ENCODE measurements at regions not wholly inside any gene's neighbourhood (a gene's known extent, or its start where the extent isn't known, plus 50 kb on each side); places are given as distances from the start of the nearest gene placed in this dataset.
"Not testable (repeated sequence)": the region's sequence is repeated elsewhere in the genome, so short reads cannot be mapped to it uniquely, and the experiment has no call there.

DNA sequence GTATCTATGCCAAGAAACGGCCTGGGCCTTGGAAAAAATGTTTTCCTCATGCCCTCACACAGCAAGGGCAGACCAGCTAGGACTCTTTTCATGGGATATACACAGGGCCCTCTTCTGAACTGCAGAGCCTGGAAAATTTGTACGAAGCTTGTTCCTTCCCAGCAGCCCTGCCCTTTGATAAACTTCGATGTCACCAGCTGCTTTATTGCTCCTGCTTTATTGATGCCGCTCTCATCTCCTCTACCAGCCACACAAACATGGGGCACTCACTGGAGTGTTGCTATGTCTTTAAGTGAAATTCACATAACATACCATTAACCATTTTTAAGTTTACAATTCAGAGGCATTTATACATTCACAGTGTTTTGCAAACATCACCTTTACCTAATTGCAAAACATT, 197.9 kb downstream of the KTN1 start:
- no peak for DNase-seq (ENCODE audit: low read depth, low spot score)
- Histone ChIP-seq H3K9ac (ENCODE audit: insufficient read length, low read depth) (no peak overlapping the region), H3K4me1 (ENCODE audit: insufficient read depth, insufficient read length) (no peaks in the 10 kb centered on the region), H3K27me3 (ENCODE audit: insufficient read depth, insufficient read length) (no peaks in the 10 kb centered on the region), H3K9me3 (ENCODE audit: insufficient read depth, low read length) (no peaks in the 10 kb centered on the region), H3K36me3 (ENCODE audit: insufficient read depth, insufficient read length, low read length) (no peaks in the 10 kb centered on the region), H3K4me3 (ENCODE audit: insufficient read length, low read depth) (no peak overlapping the region)
- TF ChIP-seq SUZ12 (IDR thresholded peaks at IDR 0.05; ENCODE audit: extremely low read depth, insufficient read depth, insufficient read length), result no peak
- TF ChIP-seq ZNF274 (IDR thresholded peaks at IDR 0.05; ENCODE audit: low read depth, low read length), result no peak
- TF ChIP-seq YY1 (IDR thresholded peaks at IDR 0.05; ENCODE audit: insufficient read depth, insufficient read length), result no peak

- H3K9ac ChIP-seq (ENCODE audit: insufficient read length, low read depth), result no peak overlapping the region
- H3K9me3 ChIP-seq (ENCODE audit: insufficient read depth, low read length), result no peaks in the 10 kb centered on the region
- no peak overlapping the region for H3K4me3 ChIP-seq (ENCODE audit: insufficient read length, low read depth)
- no peak for TF ChIP-seq SUZ12 (IDR thresholded peaks at IDR 0.05; ENCODE audit: extremely low read depth, insufficient read depth, insufficient read length)
- TF ChIP-seq YY1 (IDR thresholded peaks at IDR 0.05; ENCODE audit: insufficient read depth, insufficient read length), result no peak
- no peak for TF ChIP-seq ZNF274 (IDR thresholded peaks at IDR 0.05; ENCODE audit: low read depth, low read length)
- no peaks in the 10 kb centered on the region for H3K36me3 ChIP-seq (ENCODE audit: insufficient read depth, insufficient read length, low read length)
- no peak for DNase-seq (ENCODE audit: low read depth, low spot score)
- H3K27me3 ChIP-seq (ENCODE audit: insufficient read depth, insufficient read length), result no peaks in the 10 kb centered on the region
- no peaks in the 10 kb centered on the region for H3K4me1 ChIP-seq (ENCODE audit: insufficient read depth, insufficient read length)
Measured at GRCh38 chr14:55780156-55780946, 200.3 kb downstream of the KTN1 start.

DNA sequence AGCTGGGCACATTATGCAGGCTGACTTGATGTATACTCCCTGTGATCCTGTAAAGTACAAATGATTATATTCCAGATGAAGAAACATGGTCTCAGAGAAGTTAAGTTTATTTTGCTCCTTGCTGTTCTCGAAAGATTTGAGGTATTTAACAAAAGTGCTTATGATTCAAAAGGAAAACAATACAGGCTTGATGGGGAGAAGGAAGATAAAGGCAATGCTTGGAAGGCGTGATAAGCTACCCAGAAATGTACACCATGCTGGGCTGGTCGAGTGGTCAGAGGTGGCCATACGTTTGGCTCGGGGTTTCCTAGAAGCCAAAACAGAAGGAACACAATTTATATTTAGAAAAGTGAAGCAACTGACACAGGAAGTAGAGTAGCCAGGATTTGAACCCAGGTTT, 201.0 kb downstream of the KTN1 start:
- H3K36me3 ChIP-seq (ENCODE audit: insufficient read depth, insufficient read length, low read length), result no peaks in the 10 kb centered on the region
- no peaks in the 10 kb centered on the region for H3K27me3 ChIP-seq (ENCODE audit: insufficient read depth, insufficient read length)
- no peak overlapping the region for H3K9ac ChIP-seq (ENCODE audit: insufficient read length, low read depth)
- no peaks in the 10 kb centered on the region for H3K9me3 ChIP-seq (ENCODE audit: insufficient read depth, low read length)
- DNase-seq (ENCODE audit: low read depth, low spot score), result no peak
- TF ChIP-seq SUZ12 (IDR thresholded peaks at IDR 0.05; ENCODE audit: extremely low read depth, insufficient read depth, insufficient read length) (no peak), YY1 (IDR thresholded peaks at IDR 0.05; ENCODE audit: insufficient read depth, insufficient read length) (no peak), ZNF274 (IDR thresholded peaks at IDR 0.05; ENCODE audit: low read depth, low read length) (no peak)
- no peaks in the 10 kb centered on the region for H3K4me1 ChIP-seq (ENCODE audit: insufficient read depth, insufficient read length)
- H3K4me3 ChIP-seq (ENCODE audit: insufficient read length, low read depth), result no peak overlapping the region

GRCh38 chr14:55782166-55782565, 202.2 kb downstream of the KTN1 start:
- Histone ChIP-seq H3K4me3 (ENCODE audit: insufficient read length, low read depth) (no peak overlapping the region), H3K9ac (ENCODE audit: insufficient read length, low read depth) (no peak overlapping the region), H3K36me3 (ENCODE audit: insufficient read depth, insufficient read length, low read length) (no peaks in the 10 kb centered on the region), H3K9me3 (ENCODE audit: insufficient read depth, low read length) (no peaks in the 10 kb centered on the region), H3K4me1 (ENCODE audit: insufficient read depth, insufficient read length) (no peaks in the 10 kb centered on the region), H3K27me3 (ENCODE audit: insufficient read depth, insufficient read length) (no peaks in the 10 kb centered on the region)
- no peak for TF ChIP-seq ZNF274 (IDR thresholded peaks at IDR 0.05; ENCODE audit: low read depth, low read length)
- TF ChIP-seq YY1 (IDR thresholded peaks at IDR 0.05; ENCODE audit: insufficient read depth, insufficient read length), result no peak
- DNase-seq (ENCODE audit: low read depth, low spot score), result no peak

DNA sequence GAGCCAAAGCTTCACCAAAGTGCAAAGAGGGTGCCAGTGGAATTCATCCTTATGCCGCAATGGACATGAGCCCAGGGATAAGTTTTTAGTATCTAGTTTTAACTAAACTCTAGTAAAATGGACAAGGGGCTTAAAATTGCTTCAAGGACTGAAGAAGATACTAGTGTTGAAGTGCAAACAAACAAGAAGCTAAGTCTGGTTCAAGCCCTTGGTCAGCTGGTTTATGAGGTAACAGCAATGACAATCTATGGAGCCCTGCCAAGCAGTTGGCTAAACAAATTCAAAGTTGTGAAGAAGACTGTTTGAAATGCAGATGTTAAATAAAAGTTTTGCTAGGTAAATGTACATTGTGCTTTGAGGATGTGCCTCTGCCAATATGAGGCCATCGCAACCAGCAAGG, 209.4 kb downstream of the KTN1 start:
- no peak for DNase-seq (ENCODE audit: low read depth, low spot score)
- TF ChIP-seq SUZ12 (IDR thresholded peaks at IDR 0.05; ENCODE audit: extremely low read depth, insufficient read depth, insufficient read length), result no peak
- TF ChIP-seq ZNF274 (IDR thresholded peaks at IDR 0.05; ENCODE audit: low read depth, low read length), result no peak
- TF ChIP-seq YY1 (IDR thresholded peaks at IDR 0.05; ENCODE audit: insufficient read depth, insufficient read length), result no peak
- no peaks in the 10 kb centered on the region for H3K27me3 ChIP-seq (ENCODE audit: insufficient read depth, insufficient read length)

DNA sequence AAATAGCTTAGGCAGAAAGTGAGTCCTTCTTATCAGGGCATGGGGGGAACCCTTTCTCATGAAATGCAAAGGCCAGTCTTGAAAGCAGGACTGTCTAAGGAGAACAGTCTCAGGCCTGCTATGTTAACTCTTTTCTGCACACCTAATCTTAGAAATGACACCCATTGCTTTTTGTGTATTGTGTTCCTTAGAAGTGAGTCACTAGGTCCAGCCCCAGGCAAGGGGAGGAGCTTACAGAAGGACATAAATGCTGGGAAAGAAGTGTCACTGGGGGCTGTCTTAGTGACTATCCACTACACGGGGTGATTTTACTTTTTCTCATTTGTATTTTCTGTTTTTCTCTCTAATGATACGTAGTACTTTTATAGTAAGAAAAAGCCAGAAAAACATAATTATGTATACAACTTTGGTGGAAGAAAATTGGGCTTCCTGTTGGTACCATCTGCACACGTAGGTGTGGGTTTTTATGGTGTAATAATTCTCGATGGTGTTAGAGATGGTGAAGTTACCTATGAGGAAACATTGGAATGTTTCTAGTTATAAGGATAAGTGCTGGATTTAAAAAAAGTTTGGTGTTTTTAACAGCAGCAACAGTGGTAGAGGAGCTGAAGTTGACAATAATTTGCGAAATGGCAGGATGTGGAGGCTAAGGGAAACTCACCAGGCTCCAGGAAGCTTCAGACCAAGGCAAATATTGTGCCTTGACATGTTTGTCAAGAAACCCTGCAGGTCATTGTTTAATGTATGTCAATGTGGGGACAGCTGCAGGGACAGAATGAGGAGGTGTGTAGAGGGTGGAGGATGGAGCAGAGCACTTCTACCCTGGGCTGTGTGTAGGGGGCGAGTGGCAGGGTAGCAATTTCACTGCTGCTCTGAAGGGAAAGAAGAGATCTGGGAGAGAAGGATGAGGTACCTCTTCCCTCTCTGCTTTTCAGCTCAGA, 214.9 kb downstream of the KTN1 start:
- no peak overlapping the region for H3K9ac ChIP-seq (ENCODE audit: insufficient read length, low read depth)
- no peaks in the 10 kb centered on the region for H3K36me3 ChIP-seq (ENCODE audit: insufficient read depth, insufficient read length, low read length)
- H3K4me1 ChIP-seq (ENCODE audit: insufficient read depth, insufficient read length), result no peaks in the 10 kb centered on the region
- H3K4me3 ChIP-seq (ENCODE audit: insufficient read length, low read depth), result no peak overlapping the region
- no peaks in the 10 kb centered on the region for H3K9me3 ChIP-seq (ENCODE audit: insufficient read depth, low read length)
- H3K27me3 ChIP-seq (ENCODE audit: insufficient read depth, insufficient read length), result no peaks in the 10 kb centered on the region
- no peak for DNase-seq (ENCODE audit: low read depth, low spot score)
- TF ChIP-seq ZNF274 (IDR thresholded peaks at IDR 0.05; ENCODE audit: low read depth, low read length) (no peak), YY1 (IDR thresholded peaks at IDR 0.05; ENCODE audit: insufficient read depth, insufficient read length) (no peak), SUZ12 (IDR thresholded peaks at IDR 0.05; ENCODE audit: extremely low read depth, insufficient read depth, insufficient read length) (no peak)

More for the DNA sequence above, 209.4 kb downstream of the KTN1 start:
- Histone ChIP-seq H3K4me1 (ENCODE audit: insufficient read depth, insufficient read length) (no peaks in the 10 kb centered on the region), H3K9ac (ENCODE audit: insufficient read length, low read depth) (no peak overlapping the region), H3K4me3 (ENCODE audit: insufficient read length, low read depth) (no peak overlapping the region), H3K9me3 (ENCODE audit: insufficient read depth, low read length) (no peaks in the 10 kb centered on the region), H3K36me3 (ENCODE audit: insufficient read depth, insufficient read length, low read length) (no peaks in the 10 kb centered on the region)

GRCh38 chr14:55796513-55796912, 216.5 kb downstream of the KTN1 start:
- H3K9me3 ChIP-seq (ENCODE audit: insufficient read depth, low read length); H3K36me3 ChIP-seq (ENCODE audit: insufficient read depth, insufficient read length, low read length); DNase-seq (ENCODE audit: low read depth, low spot score); H3K9ac ChIP-seq (ENCODE audit: insufficient read length, low read depth); H3K4me1 ChIP-seq (ENCODE audit: insufficient read depth, insufficient read length); H3K4me3 ChIP-seq (ENCODE audit: insufficient read length, low read depth); H3K27me3 ChIP-seq (ENCODE audit: insufficient read depth, insufficient read length): not testable (repeated sequence)
